ENCODE measurements at regions not wholly inside any gene's neighbourhood (a gene's known extent, or its start where the extent isn't known, plus 50 kb on each side); places are given as distances from the start of the nearest gene placed in this dataset.

GRCh38 chr3:130259166-130259874 is 86.2 kb upstream of the COL6A5 start:
- DNase-seq (ENCODE audit: low read depth in 2 of 2), result no peak

GRCh38 chr3:130260918-130261317 is 84.6 kb upstream of the COL6A5 start:
- DNase-seq (ENCODE audit: low read depth in 2 of 2), result no peak

- no peak for DNase-seq (ENCODE audit: low read depth in 2 of 2)
Observed at GRCh38 chr3:130263708-130264107, 81.8 kb upstream of the COL6A5 start.

GRCh38 chr3:130266817-130267216 is 78.7 kb upstream of the COL6A5 start:
- DNase-seq (ENCODE audit: low read depth in 2 of 2), result no peak

GRCh38 chr3:130276203-130276803 is 69.2 kb upstream of the COL6A5 start:
- DNase-seq (ENCODE audit: low read depth in 2 of 2), result no peak

GRCh38 chr3:130288670-130289069 is 56.8 kb upstream of the COL6A5 start:
- DNase-seq (ENCODE audit: low read depth in 2 of 2), result no peak

GRCh38 chr3:130291148-130291547 is 54.3 kb upstream of the COL6A5 start:
- no peak for DNase-seq (ENCODE audit: low read depth in 2 of 2)

GRCh38 chr3:130293247-130293646 is 52.2 kb upstream of the COL6A5 start:
- no peak for DNase-seq (ENCODE audit: low read depth in 2 of 2)

Data from activated CD8-positive, alpha-beta memory T cell treated with anti-CD3 and anti-CD28 coated beads for 4 hours (primary cell).